GM10248 (cell line): ENCODE measurements at regions not wholly inside any gene's neighbourhood (a gene's known extent, or its start where the extent isn't known, plus 50 kb on each side); places are given as distances from the start of the nearest gene placed in this dataset.
"Not testable (repeated sequence)": the region's sequence is repeated elsewhere in the genome, so short reads cannot be mapped to it uniquely, and the experiment has no call there.

Experiments used
- CTCF ChIA-PET: fragments of 300-600 bp; sonication (Branson Sonifier 250); formaldehyde crosslinking; extraction: SDS; loops from one replicate; lab custom pipeline; 2021; ENCODE audit warnings: antibody characterized with exemption; lab: Yijun Ruan, JAX
- POLR2A ChIA-PET: fragments of 350-650 bp; sonication (Branson Sonifier 250); formaldehyde crosslinking; extraction: SDS; loops from one replicate; lab custom pipeline; 2020; ENCODE audit warnings: antibody characterized with exemption; lab: Yijun Ruan, JAX
- DNase-seq: peaks from one replicate; pipeline ENCODE4 v3.0.0; 2012; ENCODE audit errors: extremely low spot score
- TF ChIP-seq, protein P1 (sequence below): IDR thresholded peaks from 2 replicates; pipeline ENCODE4 v1.5.1; 2012; ENCODE audit warnings: mild to moderate bottlenecking, low read depth; ENCODE audit errors: extremely low read depth, missing control alignments, control extremely low read depth

DNA sequence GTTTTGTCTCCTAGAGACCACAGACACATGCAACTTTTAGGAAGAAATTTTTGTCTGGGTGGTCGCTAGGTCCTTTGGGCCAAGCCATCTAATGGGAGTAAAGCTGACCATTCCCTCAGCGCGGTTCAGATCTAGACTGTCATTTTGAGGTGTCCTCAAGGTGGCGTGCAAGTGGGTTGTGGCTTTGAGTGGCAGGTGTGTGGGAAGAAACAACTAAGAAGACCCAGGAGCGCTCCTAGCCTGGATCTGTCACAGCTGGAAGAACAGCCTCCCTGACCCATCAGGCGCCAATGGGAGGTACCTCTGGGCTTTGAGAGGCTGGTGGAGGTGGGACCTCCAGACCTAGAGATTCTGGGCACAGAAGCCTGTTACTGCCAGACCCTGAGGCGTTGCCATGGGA is 645.1 kb downstream of the KCNJ18 start:
- DNase-seq, result no peak
- CTCF ChIA-PET, result no interaction called here
- POLR2A ChIA-PET, result no interaction called here
- TF ChIP-seq, protein P1, sequence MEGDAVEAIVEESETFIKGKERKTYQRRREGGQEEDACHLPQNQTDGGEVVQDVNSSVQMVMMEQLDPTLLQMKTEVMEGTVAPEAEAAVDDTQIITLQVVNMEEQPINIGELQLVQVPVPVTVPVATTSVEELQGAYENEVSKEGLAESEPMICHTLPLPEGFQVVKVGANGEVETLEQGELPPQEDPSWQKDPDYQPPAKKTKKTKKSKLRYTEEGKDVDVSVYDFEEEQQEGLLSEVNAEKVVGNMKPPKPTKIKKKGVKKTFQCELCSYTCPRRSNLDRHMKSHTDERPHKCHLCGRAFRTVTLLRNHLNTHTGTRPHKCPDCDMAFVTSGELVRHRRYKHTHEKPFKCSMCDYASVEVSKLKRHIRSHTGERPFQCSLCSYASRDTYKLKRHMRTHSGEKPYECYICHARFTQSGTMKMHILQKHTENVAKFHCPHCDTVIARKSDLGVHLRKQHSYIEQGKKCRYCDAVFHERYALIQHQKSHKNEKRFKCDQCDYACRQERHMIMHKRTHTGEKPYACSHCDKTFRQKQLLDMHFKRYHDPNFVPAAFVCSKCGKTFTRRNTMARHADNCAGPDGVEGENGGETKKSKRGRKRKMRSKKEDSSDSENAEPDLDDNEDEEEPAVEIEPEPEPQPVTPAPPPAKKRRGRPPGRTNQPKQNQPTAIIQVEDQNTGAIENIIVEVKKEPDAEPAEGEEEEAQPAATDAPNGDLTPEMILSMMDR, result no peak

DNA sequence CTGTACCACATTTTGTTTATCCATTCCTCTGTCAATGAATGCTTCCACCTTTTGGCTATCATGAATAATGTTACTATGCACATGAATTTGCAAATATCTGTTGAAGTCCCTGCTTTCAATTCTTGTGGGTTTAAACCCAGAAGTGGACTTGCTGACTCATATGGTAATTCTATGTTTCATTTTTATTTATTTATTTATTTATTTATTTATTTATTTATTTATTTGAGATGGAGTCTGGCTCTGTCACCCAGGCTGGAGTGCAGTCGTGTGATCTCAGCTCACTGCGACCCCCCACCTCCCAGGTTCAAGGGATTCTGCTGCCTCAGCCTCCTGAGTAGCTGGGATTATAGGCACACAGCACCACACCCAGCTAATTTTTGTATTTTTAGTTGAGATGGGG is 664.3 kb downstream of the KCNJ18 start:
- CTCF ChIA-PET, DNase-seq, POLR2A ChIA-PET: not testable (repeated sequence)

DNA sequence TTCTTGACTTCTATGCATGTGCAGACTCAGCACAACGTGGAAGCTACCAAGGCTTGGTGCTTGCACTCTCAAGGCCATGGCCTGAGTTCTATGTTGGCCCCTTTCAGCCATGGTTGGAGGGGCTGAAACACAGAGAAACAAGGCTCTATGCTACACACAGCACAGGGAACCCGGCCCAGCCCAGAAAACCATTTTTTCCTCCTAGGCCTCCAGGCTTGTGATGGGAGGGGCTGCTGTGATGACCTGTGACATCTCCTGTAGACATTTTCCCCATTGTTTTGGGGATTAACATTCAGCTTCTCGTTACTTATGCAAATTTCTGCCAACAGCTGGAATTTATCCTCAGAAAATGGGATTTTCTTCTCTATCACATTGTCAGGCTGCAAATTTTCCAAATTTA is 678.7 kb downstream of the KCNJ18 start:
- DNase-seq, CTCF ChIA-PET, POLR2A ChIA-PET: not testable (repeated sequence)

DNA sequence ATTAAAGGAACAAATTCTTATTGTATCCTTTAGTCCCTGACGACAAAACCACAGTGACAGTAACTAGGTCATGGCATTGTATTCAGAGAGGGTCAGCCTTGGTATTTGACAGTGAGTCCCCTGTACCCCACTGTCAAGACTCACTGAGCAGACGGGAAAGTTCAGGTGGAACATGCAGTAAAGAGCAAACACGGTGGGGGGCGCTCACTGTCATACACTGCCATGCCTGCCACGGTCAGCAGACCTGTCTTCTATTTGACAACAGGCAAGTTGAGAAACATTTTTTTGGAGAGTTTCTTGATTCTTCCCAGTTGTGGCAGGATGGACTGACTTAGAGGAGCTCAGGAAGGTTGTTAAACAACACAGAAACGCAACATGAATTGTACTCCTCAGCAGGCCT is 681.6 kb downstream of the KCNJ18 start:
- POLR2A ChIA-PET, result no interaction called here
- no peak for DNase-seq
- TF ChIP-seq, protein P1, result no peak
- CTCF ChIA-PET, result no interaction called here

DNA sequence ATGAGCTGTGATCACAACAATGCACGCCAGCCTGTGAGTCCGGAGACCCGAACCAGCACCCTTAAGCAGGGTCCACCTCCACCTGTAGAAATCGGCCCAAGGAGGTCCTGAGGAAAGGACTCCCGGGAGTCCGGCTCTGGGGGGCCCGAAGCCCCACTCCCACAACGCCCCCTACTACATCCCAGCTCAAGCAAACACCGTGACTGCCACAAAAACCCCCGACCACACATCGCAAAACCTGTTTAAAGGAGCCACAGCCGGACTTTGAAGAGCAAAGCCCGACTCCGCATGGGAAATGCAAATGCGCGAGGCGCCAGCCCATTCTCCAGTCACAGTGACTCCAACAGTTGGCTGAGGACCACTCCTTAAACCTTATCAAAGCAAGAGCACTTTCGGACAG is 682.4 kb downstream of the KCNJ18 start:
- POLR2A ChIA-PET, result no interaction called here
- TF ChIP-seq, protein P1, result no peak

DNA sequence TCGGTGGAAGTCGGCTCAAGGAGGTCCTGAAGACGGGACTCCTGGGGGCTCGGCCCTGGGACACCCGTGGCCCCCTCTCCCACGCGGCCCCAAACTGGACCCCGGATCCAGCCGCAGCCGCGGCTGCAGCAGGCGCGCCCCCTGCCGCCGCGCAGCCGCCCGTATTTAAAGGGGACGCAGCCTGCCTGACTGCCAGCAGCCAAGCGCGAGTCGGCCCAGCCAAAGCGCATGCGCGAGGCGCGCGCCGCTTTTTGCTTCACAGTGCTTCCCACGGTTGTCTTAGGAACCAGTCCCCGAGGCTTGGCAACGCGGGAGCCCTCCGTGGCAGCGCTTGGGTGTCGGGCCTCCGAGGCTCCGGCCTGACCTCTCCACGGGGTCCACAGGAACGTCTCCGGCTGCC is 684.4 kb downstream of the KCNJ18 start:
- CTCF ChIA-PET, DNase-seq, POLR2A ChIA-PET: not testable (repeated sequence)

More for the DNA sequence above, 682.4 kb downstream of the KCNJ18 start:
- DNase-seq, result no peak
- CTCF ChIA-PET, result no interaction called here

DNA sequence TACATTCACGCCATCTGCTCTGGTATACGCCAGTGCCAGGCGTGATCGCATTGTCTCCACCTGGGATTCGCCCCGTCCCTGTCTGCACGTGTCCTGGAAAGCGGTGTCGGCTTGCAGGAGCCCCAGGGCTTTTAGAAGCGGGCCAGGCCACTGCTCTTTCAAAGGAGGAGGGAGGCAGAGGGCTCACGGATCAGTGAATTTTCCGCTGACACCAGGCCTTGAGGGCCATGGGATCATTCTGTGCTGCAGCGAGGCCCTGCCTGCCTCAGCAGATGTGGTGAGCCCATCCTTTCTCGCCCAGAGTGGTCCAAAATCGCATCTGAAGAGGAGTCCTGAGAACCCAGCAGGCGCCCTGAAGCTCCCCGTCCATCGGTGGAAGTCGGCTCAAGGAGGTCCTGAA is 686.4 kb downstream of the KCNJ18 start:
- DNase-seq, POLR2A ChIA-PET, CTCF ChIA-PET: not testable (repeated sequence)

DNA sequence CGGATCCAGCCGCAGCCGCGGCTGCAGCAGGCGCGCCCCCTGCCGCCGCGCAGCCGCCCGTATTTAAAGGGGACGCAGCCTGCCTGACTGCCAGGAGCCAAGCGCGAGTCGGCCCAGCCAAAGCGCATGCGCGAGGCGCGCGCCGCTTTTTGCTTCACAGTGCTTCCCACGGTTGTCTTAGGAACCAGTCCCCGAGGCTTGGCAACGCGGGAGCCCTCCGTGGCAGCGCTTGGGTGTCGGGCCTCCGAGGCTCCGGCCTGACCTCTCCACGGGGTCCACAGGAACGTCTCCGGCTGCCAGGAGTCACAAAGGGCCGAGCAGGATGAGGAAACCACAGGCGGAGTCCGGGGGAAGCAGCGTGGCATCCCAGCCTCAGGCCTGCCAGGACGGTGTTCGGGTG is 689.3 kb downstream of the KCNJ18 start:
- CTCF ChIA-PET, POLR2A ChIA-PET, DNase-seq: not testable (repeated sequence)

DNA sequence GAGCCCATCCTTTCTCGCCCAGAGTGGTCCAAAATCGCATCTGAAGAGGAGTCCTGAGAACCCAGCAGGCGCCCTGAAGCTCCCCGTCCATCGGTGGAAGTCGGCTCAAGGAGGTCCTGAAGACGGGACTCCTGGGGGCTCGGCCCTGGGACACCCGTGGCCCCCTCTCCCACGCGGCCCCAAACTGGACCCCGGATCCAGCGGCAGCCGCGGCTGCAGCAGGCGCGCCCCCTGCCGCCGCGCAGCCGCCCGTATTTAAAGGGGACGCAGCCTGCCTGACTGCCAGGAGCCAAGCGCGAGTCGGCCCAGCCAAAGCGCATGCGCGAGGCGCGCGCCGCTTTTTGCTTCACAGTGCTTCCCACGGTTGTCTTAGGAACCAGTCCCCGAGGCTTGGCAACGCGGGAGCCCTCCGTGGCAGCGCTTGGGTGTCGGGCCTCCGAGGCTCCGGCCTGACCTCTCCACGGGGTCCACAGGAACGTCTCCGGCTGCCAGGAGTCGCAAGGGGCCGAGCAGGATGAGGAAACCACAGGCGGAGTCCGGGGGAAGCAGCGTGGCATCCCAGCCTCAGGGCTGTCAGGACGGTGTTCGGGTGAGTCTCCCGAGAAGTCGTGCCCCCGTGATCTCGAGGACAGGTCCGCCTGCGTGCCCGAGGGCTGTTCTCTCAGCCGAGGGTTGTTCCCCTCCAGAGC is 691.6 kb downstream of the KCNJ18 start:
- POLR2A ChIA-PET, CTCF ChIA-PET, DNase-seq: not testable (repeated sequence)

DNA sequence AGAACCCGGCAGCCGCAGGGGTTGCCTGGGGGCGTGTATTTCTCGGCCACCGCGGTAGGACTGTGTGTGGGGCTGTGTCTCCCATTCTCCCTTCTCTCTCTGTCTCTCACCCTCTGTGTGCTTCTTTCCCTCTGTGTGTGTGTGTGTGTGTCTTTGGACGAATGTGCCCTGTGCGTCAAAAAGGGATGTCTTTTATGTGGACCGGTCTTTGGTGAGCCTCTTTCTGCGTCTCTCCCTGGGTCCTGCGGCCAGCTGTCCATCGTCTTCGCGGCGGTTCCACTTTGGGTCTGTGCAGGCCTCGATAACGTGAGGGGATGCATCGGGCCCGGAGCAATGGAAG is 692.1 kb downstream of the KCNJ18 start:
- CTCF ChIA-PET, POLR2A ChIA-PET, DNase-seq: not testable (repeated sequence)

DNA sequence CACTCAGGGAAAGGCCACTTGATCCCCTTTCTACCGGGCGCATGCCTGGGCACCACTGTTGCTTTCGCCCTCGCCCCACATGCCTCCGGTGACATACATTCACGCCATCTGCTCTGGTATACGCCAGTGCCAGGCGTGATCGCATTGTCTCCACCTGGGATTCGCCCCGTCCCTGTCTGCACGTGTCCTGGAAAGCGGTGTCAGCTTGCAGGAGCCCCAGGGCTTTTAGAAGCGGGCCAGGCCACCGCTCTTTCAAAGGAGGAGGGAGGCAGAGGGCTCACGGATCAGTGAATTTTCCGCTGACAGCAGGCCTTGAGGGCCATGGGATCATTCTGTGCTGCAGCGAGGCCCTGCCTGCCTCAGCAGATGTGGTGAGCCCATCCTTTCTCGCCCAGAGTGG is 706.1 kb downstream of the KCNJ18 start:
- POLR2A ChIA-PET, CTCF ChIA-PET, DNase-seq: not testable (repeated sequence)

DNA sequence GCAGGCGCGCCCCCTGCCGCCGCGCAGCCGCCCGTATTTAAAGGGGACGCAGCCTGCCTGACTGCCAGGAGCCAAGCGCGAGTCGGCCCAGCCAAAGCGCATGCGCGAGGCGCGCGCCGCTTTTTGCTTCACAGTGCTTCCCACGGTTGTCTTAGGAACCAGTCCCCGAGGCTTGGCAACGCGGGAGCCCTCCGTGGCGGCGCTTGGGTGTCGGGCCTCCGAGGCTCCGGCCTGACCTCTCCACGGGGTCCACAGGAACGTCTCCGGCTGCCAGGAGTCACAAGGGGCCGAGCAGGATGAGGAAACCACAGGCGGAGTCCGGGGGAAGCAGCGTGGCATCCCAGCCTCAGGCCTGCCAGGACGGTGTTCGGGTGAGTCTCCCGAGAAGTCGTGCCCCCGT is 706.7 kb downstream of the KCNJ18 start:
- POLR2A ChIA-PET, CTCF ChIA-PET, DNase-seq: not testable (repeated sequence)

DNA sequence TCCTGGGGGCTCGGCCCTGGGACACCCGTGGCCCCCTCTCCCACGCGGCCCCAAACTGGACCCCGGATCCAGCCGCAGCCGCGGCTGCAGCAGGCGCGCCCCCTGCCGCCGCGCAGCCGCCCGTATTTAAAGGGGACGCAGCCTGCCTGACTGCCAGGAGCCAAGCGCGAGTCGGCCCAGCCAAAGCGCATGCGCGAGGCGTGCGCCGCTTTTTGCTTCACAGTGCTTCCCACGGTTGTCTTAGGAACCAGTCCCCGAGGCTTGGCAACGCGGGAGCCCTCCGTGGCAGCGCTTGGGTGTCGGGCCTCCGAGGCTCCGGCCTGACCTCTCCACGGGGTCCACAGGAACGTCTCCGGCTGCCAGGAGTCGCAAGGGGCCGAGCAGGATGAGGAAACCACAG is 712.8 kb downstream of the KCNJ18 start:
- POLR2A ChIA-PET, CTCF ChIA-PET, DNase-seq: not testable (repeated sequence)
